Neural cell (in vitro differentiated cells): ENCODE measurements at regions not wholly inside any gene's neighbourhood (a gene's known extent, or its start where the extent isn't known, plus 50 kb on each side); places are given as distances from the start of the nearest gene placed in this dataset.

ENCODE experiments used
- H2AFZ ChIP-seq: fragments of 200-600, 300-800 bp; sonication (generic), shearing (Covaris generic); 2 replicates; pipeline ENCODE4 v1.6.0; 2014; ENCODE audit warnings: low read depth, mild to moderate bottlenecking, antibody characterized with exemption, low read length, moderate library complexity
- H3F3A ChIP-seq: fragments of 200-600 bp; shearing (Covaris generic); 2 replicates; pipeline ENCODE4 v1.6.1; 2016; ENCODE audit warnings: mild to moderate bottlenecking, moderate library complexity, mixed read lengths, antibody characterized with exemption, low read length; ENCODE audit not compliant: insufficient read depth, poor library complexity, severe bottlenecking
- H3K27ac ChIP-seq: fragments of 200-600, 300-800 bp; sonication (generic), shearing (Covaris generic); 2 replicates; pipeline ENCODE4 v1.5.1; 2014; ENCODE audit warnings: mild to moderate bottlenecking, low read length, moderate library complexity
- H3K27me3 ChIP-seq: fragments of 300-800, 200-600 bp; sonication (generic), shearing (Covaris generic); 2 replicates; pipeline ENCODE4 v1.6.0; 2014; ENCODE audit warnings: mild to moderate bottlenecking, low read depth, low read length, moderate library complexity; ENCODE audit not compliant: insufficient read depth
- H3K36me3 ChIP-seq: fragments of 300-800, 200-600 bp; sonication (generic), shearing (Covaris generic); 2 replicates; pipeline ENCODE4 v1.5.1; 2014; ENCODE audit warnings: mild to moderate bottlenecking, antibody characterized with exemption, low read length, moderate library complexity; ENCODE audit not compliant: insufficient read depth
- H3K4me2 ChIP-seq: fragments of 300-800, 200-600 bp; sonication (generic), shearing (Covaris generic); 2 replicates; pipeline ENCODE4 v1.6.0; 2014; ENCODE audit warnings: mild to moderate bottlenecking, low read length
- H3K4me3 ChIP-seq: fragments of 300-800, 200-600 bp; sonication (generic), shearing (Covaris generic); 2 replicates; pipeline ENCODE4 v1.5.1; 2014; ENCODE audit warnings: mild to moderate bottlenecking, low read length, moderate library complexity
- H3K79me2 ChIP-seq: fragments of 200-600 bp; shearing (Covaris generic); replicated peaks from 2 replicates; pipeline ENCODE4 v1.6.0; 2014; ENCODE audit warnings: mild to moderate bottlenecking, low read length, moderate library complexity; ENCODE audit not compliant: insufficient read depth
- H3K9ac ChIP-seq: fragments of 300-800, 200-600 bp; sonication (generic), shearing (Covaris generic); 2 replicates; pipeline ENCODE4 v1.6.1; 2016; ENCODE audit warnings: mild to moderate bottlenecking, low read length, mixed read lengths
- H3K9me2 ChIP-seq: fragments of 200-600 bp; shearing (Covaris generic); 2 replicates; pipeline ENCODE4 v1.6.1; 2016; ENCODE audit warnings: mild to moderate bottlenecking, low read length, mixed read lengths; ENCODE audit not compliant: insufficient read depth
- H3K9me3 ChIP-seq: fragments of 200-600, 300-800 bp; sonication (generic), shearing (Covaris generic); 2 replicates; pipeline ENCODE4 v1.6.1; 2016; ENCODE audit warnings: mild to moderate bottlenecking, mixed run types, low read length, moderate library complexity, mixed read lengths
- H4K20me1 ChIP-seq: fragments of 200-600 bp; shearing (Covaris generic); 2 replicates; pipeline ENCODE4 v1.6.1; 2016; ENCODE audit warnings: mild to moderate bottlenecking, mixed run types; ENCODE audit not compliant: insufficient read depth
- CTCF ChIP-seq: fragments of 450-650 bp; IDR thresholded peaks from 2 replicates; pipeline ENCODE4 v1.5.1; 2014; ENCODE audit warnings: antibody characterized with exemption, mild to moderate bottlenecking, moderate library complexity; ENCODE audit not compliant: poor library complexity, severe bottlenecking
- EP300 ChIP-seq: fragments of 450-650 bp; conservative IDR thresholded peaks from 2 replicates; pipeline ENCODE4 v1.6.1; 2014; ENCODE audit warnings: antibody characterized with exemption, mild to moderate bottlenecking, moderate library complexity; ENCODE audit not compliant: poor library complexity, severe bottlenecking
- EZH2 ChIP-seq: fragments of 200-600, 300-800 bp; shearing (Covaris generic), sonication (generic); IDR thresholded peaks from 2 replicates; pipeline ENCODE4 v1.6.1; 2014; ENCODE audit warnings: antibody characterized with exemption, low read length, borderline replicate concordance, mild to moderate bottlenecking; ENCODE audit not compliant: insufficient read depth, poor library complexity, severe bottlenecking
- MXI1 ChIP-seq: fragments of 450-650 bp; conservative IDR thresholded peaks from 2 replicates; pipeline ENCODE4 v1.6.1; 2014; ENCODE audit warnings: antibody characterized with exemption, mild to moderate bottlenecking; ENCODE audit not compliant: poor library complexity, severe bottlenecking
- POLR2AphosphoS5 ChIP-seq: IDR thresholded peaks from 2 replicates; pipeline ENCODE4 v1.6.1; 2012
- RAD21 ChIP-seq: fragments of 450-650 bp; conservative IDR thresholded peaks from 2 replicates; pipeline ENCODE4 v1.6.1; 2014; ENCODE audit warnings: antibody characterized with exemption, mild to moderate bottlenecking, moderate library complexity
- REST ChIP-seq: IDR thresholded peaks from 2 replicates; pipeline ENCODE4 v1.6.1; 2012; ENCODE audit warnings: borderline replicate concordance
- SMC3 ChIP-seq: fragments of 450-650 bp; conservative IDR thresholded peaks from 2 replicates; pipeline ENCODE4 v1.6.1; 2014; ENCODE audit warnings: antibody characterized with exemption, mild to moderate bottlenecking, moderate library complexity; ENCODE audit not compliant: poor library complexity
- TAF1 ChIP-seq: IDR thresholded peaks from 2 replicates; pipeline ENCODE4 v1.6.1; 2012; ENCODE audit warnings: low read depth

GRCh38 chr5:112576298-112576925, 157.3 kb upstream of the EPB41L4A start:
- Histone ChIP-seq H3K4me2 (no peak overlapping the region), H3F3A (no peaks in the 10 kb centered on the region), H3K9me2 (no peaks in the 10 kb centered on the region), H3K36me3 (no peaks in the 10 kb centered on the region), H3K27me3 (no peaks in the 10 kb centered on the region), H3K27ac (no peak overlapping the region), H3K79me2 (no peaks in the 10 kb centered on the region), H4K20me1 (no peaks in the 10 kb centered on the region), H2AFZ (no peak overlapping the region), H3K9me3 (no peaks in the 10 kb centered on the region), H3K4me3 (no peak overlapping the region), H3K9ac (no peak overlapping the region)
- TF ChIP-seq POLR2AphosphoS5 (no peak), TAF1 (no peak), REST (no peak), SMC3 (no peak), MXI1 (no peak), EZH2 (no peak), CTCF (no peak), EP300 (no peak), RAD21 (no peak)

GRCh38 chr5:112579599-112580170, 158.0 kb upstream of the APC start:
- H3K27me3 ChIP-seq, result no peaks in the 10 kb centered on the region

More at GRCh38 chr5:112579599-112580170, 158.0 kb upstream of the APC start:
- Histone ChIP-seq H3K27ac (no peak overlapping the region), H3K4me3 (no peak overlapping the region), H2AFZ (no peak overlapping the region), H3K4me2 (no peak overlapping the region), H3K9me2 (no peaks in the 10 kb centered on the region), H3K36me3 (no peaks in the 10 kb centered on the region), H3K9ac (no peak overlapping the region), H3F3A (no peaks in the 10 kb centered on the region), H3K9me3 (no peaks in the 10 kb centered on the region), H3K79me2 (no peaks in the 10 kb centered on the region), H4K20me1 (no peaks in the 10 kb centered on the region)
- TF ChIP-seq RAD21 (no peak), CTCF (no peak), TAF1 (no peak), EZH2 (no peak), MXI1 (no peak)
